GM21526 (cell line): ENCODE measurements at regions not wholly inside any gene's neighbourhood (a gene's known extent, or its start where the extent isn't known, plus 50 kb on each side); places are given as distances from the start of the nearest gene placed in this dataset.

Experiments
- ATAC-seq: cut with Tn5 transposase; IDR thresholded peaks from one replicate; pipeline ENCODE4 v1.9.1; 2021; ENCODE audit warnings: moderate library complexity; ENCODE audit not compliant: unreplicated experiment, low FRiP score

- ATAC-seq = no peak
Measured at GRCh38 chr12:16763901-16764300, 157.9 kb upstream of the LMO3 start.

GRCh38 chr12:16756833-16757555, 151.0 kb upstream of the LMO3 start:
- ATAC-seq = no peak

- no peak for ATAC-seq
Measured at GRCh38 chr12:16730772-16731171, 124.8 kb upstream of the LMO3 start.

- ATAC-seq = no peak
Measured at GRCh38 chr12:16726879-16727278, 120.9 kb upstream of the LMO3 start.

- no peak for ATAC-seq
Measured at GRCh38 chr12:16719713-16720416, 113.9 kb upstream of the LMO3 start.

GRCh38 chr12:16716928-16717327, 111.0 kb upstream of the LMO3 start:
- no peak for ATAC-seq

GRCh38 chr12:16692099-16692498, 86.1 kb upstream of the LMO3 start:
- ATAC-seq = no peak

- no peak for ATAC-seq
Measured at GRCh38 chr12:16691624-16692023, 85.7 kb upstream of the LMO3 start.

- no peak for ATAC-seq
Measured at GRCh38 chr12:16688200-16688599, 82.2 kb upstream of the LMO3 start.

GRCh38 chr12:16685107-16685506, 79.1 kb upstream of the LMO3 start:
- no peak for ATAC-seq

GRCh38 chr12:16681196-16681595, 75.2 kb upstream of the LMO3 start:
- no peak for ATAC-seq

GRCh38 chr12:16675438-16675837, 69.5 kb upstream of the LMO3 start:
- ATAC-seq = no peak

GRCh38 chr12:16674885-16675284, 68.9 kb upstream of the LMO3 start:
- no peak for ATAC-seq

- no peak for ATAC-seq
Measured at GRCh38 chr12:16670456-16671050, 64.6 kb upstream of the LMO3 start.

GRCh38 chr12:16669756-16670155, 63.8 kb upstream of the LMO3 start:
- no peak for ATAC-seq

- no peak for ATAC-seq
Measured at GRCh38 chr12:16668198-16668597, 62.2 kb upstream of the LMO3 start.

GRCh38 chr12:16658699-16659098, 52.7 kb upstream of the LMO3 start:
- no peak for ATAC-seq
